ENCODE measurements at regions not wholly inside any gene's neighbourhood (a gene's known extent, or its start where the extent isn't known, plus 50 kb on each side); places are given as distances from the start of the nearest gene placed in this dataset.

- no peak for TF ChIP-seq CTCF (IDR thresholded peaks at IDR 0.05)
- TF ChIP-seq POLR2A (IDR thresholded peaks at IDR 0.05), result no peak
These were observed 984.9 kb downstream of the TLE4 start for GRCh38 chr9:80556631-80557030.

Measured in sigmoid colon (tissue), 3 donors.